Esophagus mucosa (tissue), 1 donor: ENCODE measurements at regions not wholly inside any gene's neighbourhood (a gene's known extent, or its start where the extent isn't known, plus 50 kb on each side); places are given as distances from the start of the nearest gene placed in this dataset.

Experiments
- ATAC-seq: fragments of 200-7000 bp; cut with Tn5 transposase; one replicate; pipeline ENCODE4 v1.9.1; 2020
- donor health status: DM: yes; HTN: yes; CAD: no.

GRCh38 chr2:40507432-40507831 is 55.5 kb upstream of the SLC8A1 start:
- no peak for ATAC-seq

- no peak for ATAC-seq
Measured at GRCh38 chr2:40510304-40510703, 58.4 kb upstream of the SLC8A1 start.

GRCh38 chr2:40511661-40512213 is 59.8 kb upstream of the SLC8A1 start:
- ATAC-seq = no peak

- ATAC-seq = no peak
Measured at GRCh38 chr2:40512256-40512655, 60.4 kb upstream of the SLC8A1 start.

GRCh38 chr2:40513201-40513600 is 61.3 kb upstream of the SLC8A1 start:
- no peak for ATAC-seq

- ATAC-seq = no peak
Measured at GRCh38 chr2:40516604-40517003, 64.7 kb upstream of the SLC8A1 start.

- ATAC-seq = no peak
Measured at GRCh38 chr2:40528564-40528963, 76.7 kb upstream of the SLC8A1 start.

- ATAC-seq = no peak
Measured at GRCh38 chr2:40531359-40531758, 79.5 kb upstream of the SLC8A1 start.

GRCh38 chr2:40534528-40534927 is 82.6 kb upstream of the SLC8A1 start:
- no peak for ATAC-seq

GRCh38 chr2:40535972-40536371 is 84.1 kb upstream of the SLC8A1 start:
- no peak for ATAC-seq

GRCh38 chr2:40540026-40540425 is 88.1 kb upstream of the SLC8A1 start:
- no peak for ATAC-seq

- no peak for ATAC-seq
Measured at GRCh38 chr2:40543381-40543780, 91.5 kb upstream of the SLC8A1 start.

- ATAC-seq = no peak
Measured at GRCh38 chr2:40544072-40544471, 92.2 kb upstream of the SLC8A1 start.

GRCh38 chr2:40545645-40546044 is 93.8 kb upstream of the SLC8A1 start:
- ATAC-seq = no peak

GRCh38 chr2:40546439-40547191 is 94.7 kb upstream of the SLC8A1 start:
- ATAC-seq = no peak

GRCh38 chr2:40548521-40548920 is 96.6 kb upstream of the SLC8A1 start:
- ATAC-seq = no peak

- no peak for ATAC-seq
Measured at GRCh38 chr2:40550085-40550484, 98.2 kb upstream of the SLC8A1 start.

- ATAC-seq = no peak
Measured at GRCh38 chr2:40551081-40551480, 99.2 kb upstream of the SLC8A1 start.

GRCh38 chr2:40554665-40555294 is 102.9 kb upstream of the SLC8A1 start:
- peak; percentile 74 for ATAC-seq

GRCh38 chr2:40556293-40556692 is 104.4 kb upstream of the SLC8A1 start:
- no peak for ATAC-seq

- no peak for ATAC-seq
Measured at GRCh38 chr2:40556739-40557138, 104.8 kb upstream of the SLC8A1 start.

GRCh38 chr2:40558761-40559160 is 106.9 kb upstream of the SLC8A1 start:
- ATAC-seq = no peak

- ATAC-seq = no peak
Measured at GRCh38 chr2:40559175-40559574, 107.3 kb upstream of the SLC8A1 start.

GRCh38 chr2:40564184-40564583 is 112.3 kb upstream of the SLC8A1 start:
- no peak for ATAC-seq
